GM12878 (cell line): ENCODE measurements at regions not wholly inside any gene's neighbourhood (a gene's known extent, or its start where the extent isn't known, plus 50 kb on each side); places are given as distances from the start of the nearest gene placed in this dataset.

Source experiments
- ATAC-seq: fragments of 200-7000 bp; cut with Tn5 transposase; 3 replicates; pipeline ENCODE4 v1.9.1; 2020; ENCODE audit warnings: mild to moderate bottlenecking, moderate library complexity
- BruUV-seq: library from RNA; stranded (reverse); fragments of 400-500 nt; replicated peaks from 2 replicates; lab custom pipeline; 2021; lab: Mats Ljungman, UMichigan
- CTCF ChIA-PET: fragments of 300-600 bp; sonication (Branson Sonifier 250); formaldehyde crosslinking; extraction: SDS; loops from one replicate; lab custom pipeline; 2021; ENCODE audit warnings: inconsistent platforms; lab: Yijun Ruan, JAX
- POLR2A ChIA-PET: fragments of 350-600 bp; formaldehyde crosslinking; extraction: SDS; loops from one replicate; lab custom pipeline; 2021; ENCODE audit warnings: inconsistent platforms; lab: Charles Lee
- RAD21 ChIA-PET: fragments of 300-600 bp; sonication (Branson Sonifier 250); formaldehyde crosslinking; loops from one replicate; lab custom pipeline; 2023; ENCODE audit warnings: antibody characterized with exemption; ENCODE audit not compliant: unreplicated experiment; lab: Charles Lee
- SMC1A ChIA-PET: fragments of 300-600 bp; sonication (Branson Sonifier 250); formaldehyde crosslinking; loops from one replicate; lab custom pipeline; 2023; ENCODE audit not compliant: unreplicated experiment, uncharacterized antibody; lab: Charles Lee
- DNase-seq: peaks from one replicate; pipeline ENCODE4 v3.0.0-alpha.2; 2011; ENCODE audit warnings: low read depth, low spot score
- FAIRE-seq: peaks from 3 replicates; lab custom pipeline; 2011; peaks lifted over from hg19 to GRCh38; lab: Jason Lieb, UNC
- H2AFZ ChIP-seq: 2 replicates; pipeline ENCODE4 v1.6.0; 2011; ENCODE audit warnings: low read depth, low read length, control low read depth; ENCODE audit not compliant: control insufficient read depth
- H3K27ac ChIP-seq: 2 replicates; pipeline ENCODE4 v1.5.1; 2011; ENCODE audit warnings: control low read depth; ENCODE audit not compliant: control insufficient read depth, insufficient read depth
- H3K27me3 ChIP-seq, 2 experiments: replicated peaks in 1 of 2; 2 replicates each; pipeline versions ENCODE4 v1.6.0 to v1.6.1; 2011; ENCODE audit warnings: low read length in 1 of 2; ENCODE audit not compliant: control insufficient read depth in 2 of 2, insufficient read depth in 2 of 2
- H3K36me3 ChIP-seq, 2 experiments: 2 replicates each; pipeline ENCODE4 v1.5.1; 2011; ENCODE audit warnings: low read length in 1 of 2; ENCODE audit not compliant: control insufficient read depth in 2 of 2, insufficient read depth in 2 of 2
- H3K4me1 ChIP-seq: 2 replicates; pipeline ENCODE4 v1.6.1; 2011; ENCODE audit warnings: mild to moderate bottlenecking, low read length, moderate library complexity, mixed read lengths; ENCODE audit not compliant: control insufficient read depth, insufficient read depth
- H3K4me2 ChIP-seq: 2 replicates; pipeline ENCODE4 v1.6.0; 2011; ENCODE audit warnings: control low read depth; ENCODE audit not compliant: control insufficient read depth, insufficient read depth
- H3K4me3 ChIP-seq: fragments of 200-600 bp; sonication (generic); 2 replicates; pipeline ENCODE4 v1.5.1; 2016
- H3K79me2 ChIP-seq: 2 replicates; pipeline ENCODE4 v1.6.0; 2011; ENCODE audit warnings: low read length; ENCODE audit not compliant: control insufficient read depth, insufficient read depth
- H3K9ac ChIP-seq: 2 replicates; pipeline ENCODE4 v1.8.0; 2011; ENCODE audit warnings: low read length, control low read depth, mixed read lengths; ENCODE audit not compliant: control insufficient read depth, insufficient read depth
- H3K9me3 ChIP-seq: replicated peaks from 3 replicates; pipeline ENCODE4 v1.5.1; 2011; ENCODE audit warnings: mild to moderate bottlenecking, low read length; ENCODE audit not compliant: control insufficient read depth, insufficient read depth
- H4K20me1 ChIP-seq: 2 replicates; pipeline ENCODE4 v1.6.0; 2011; ENCODE audit not compliant: control insufficient read depth, insufficient read depth
- ATF7 ChIP-seq: fragments of 450-650 bp; IDR thresholded peaks from 2 replicates; pipeline ENCODE4 v1.6.1; 2016; ENCODE audit warnings: low read depth, mild to moderate bottlenecking
- IKZF2 ChIP-seq, 2 experiments: fragments of 450-650 bp; IDR thresholded peaks; 2 replicates each; pipeline ENCODE4 v1.6.1; 2017; ENCODE audit warnings: mild to moderate bottlenecking in 2 of 2, moderate library complexity in 2 of 2
- SMAD5 ChIP-seq: IDR thresholded peaks from 2 replicates; pipeline ENCODE4 v1.6.1; 2016; ENCODE audit warnings: antibody characterized with exemption, low read depth
- SMARCA5 ChIP-seq: fragments of 450-650 bp; IDR thresholded peaks from 2 replicates; pipeline ENCODE4 v1.6.1; 2017; ENCODE audit warnings: mild to moderate bottlenecking
- WRNIP1 ChIP-seq: IDR thresholded peaks from 2 replicates; pipeline ENCODE4 v1.6.1; 2011; ENCODE audit warnings: low read depth, low read length, improper control_type of control experiment, borderline replicate concordance
- WGBS: methylation state at CpG from one replicate; pipeline ENCODE4 v1.1.6; 2016; ENCODE audit warnings: low lambda C conversion rate; ENCODE audit not compliant: insufficient replicate concordance, insufficient coverage; ENCODE audit errors: missing lambda C conversion rate; 5-methylcytosine and 5-hydroxymethylcytosine counted together
- in situ Hi-C: fragments of 300-500 bp; cut with MboI; formaldehyde crosslinking; loops from 9 replicates; pipeline ENCODE4 v1.14.3; 2018; ENCODE audit warnings: mixed read lengths
- intact Hi-C: fragments of 100-400 bp; cut with micrococcal nuclease; formaldehyde crosslinking; loops from one replicate; pipeline ENCODE4 v1.14.2; 2022; ENCODE audit not compliant: unreplicated experiment
- TF ChIP-seq, protein P1 (sequence below): fragments of 150-350 bp; IDR thresholded peaks from 2 replicates; pipeline ENCODE4 v1.6.1; 2014; ENCODE audit warnings: mild to moderate bottlenecking, low read depth, low read length
- TF ChIP-seq, protein P2 (sequence below): IDR thresholded peaks from 2 replicates; pipeline ENCODE4 v1.6.1; 2011; ENCODE audit warnings: low read depth, low read length, improper control_type of control experiment, borderline replicate concordance

GRCh38 chr6:4366635-4367395, 231.4 kb upstream of the ECI2 start:
- DNase-seq (no peak), FAIRE-seq (no peak), ATAC-seq (no peak)
- Histone ChIP-seq H3K9ac (no peak overlapping the region), H3K4me3 (no peak overlapping the region), H3K9me3 (no peaks in the 10 kb centered on the region), H3K27ac (no peak overlapping the region), H3K4me1 (no peaks in the 10 kb centered on the region), H3K4me2 (no peak overlapping the region), H3K36me3 (no peaks in the 10 kb centered on the region), H2AFZ (no peak overlapping the region), H3K79me2 (no peaks in the 10 kb centered on the region), H4K20me1 (no peaks in the 10 kb centered on the region), H3K27me3 (peaks cover 0 to 2% of the 10 kb centered on the region in 2 experiments; a peak in 1 of 4 replicates)
- intact Hi-C loops: no loop called here
- ChIA-PET CTCF (no interaction called here), SMC1A (no interaction called here), RAD21 (no interaction called here), POLR2A (no interaction called here)
- TF ChIP-seq WRNIP1 (no peak), ATF7 (no peak), SMARCA5 (no peak), IKZF2 (IDR thresholded peaks at IDR 0.05) (no peak), SMAD5 (no peak)
- TF ChIP-seq, protein P1, sequence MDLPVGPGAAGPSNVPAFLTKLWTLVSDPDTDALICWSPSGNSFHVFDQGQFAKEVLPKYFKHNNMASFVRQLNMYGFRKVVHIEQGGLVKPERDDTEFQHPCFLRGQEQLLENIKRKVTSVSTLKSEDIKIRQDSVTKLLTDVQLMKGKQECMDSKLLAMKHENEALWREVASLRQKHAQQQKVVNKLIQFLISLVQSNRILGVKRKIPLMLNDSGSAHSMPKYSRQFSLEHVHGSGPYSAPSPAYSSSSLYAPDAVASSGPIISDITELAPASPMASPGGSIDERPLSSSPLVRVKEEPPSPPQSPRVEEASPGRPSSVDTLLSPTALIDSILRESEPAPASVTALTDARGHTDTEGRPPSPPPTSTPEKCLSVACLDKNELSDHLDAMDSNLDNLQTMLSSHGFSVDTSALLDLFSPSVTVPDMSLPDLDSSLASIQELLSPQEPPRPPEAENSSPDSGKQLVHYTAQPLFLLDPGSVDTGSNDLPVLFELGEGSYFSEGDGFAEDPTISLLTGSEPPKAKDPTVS: no peak
- TF ChIP-seq, protein P2, sequence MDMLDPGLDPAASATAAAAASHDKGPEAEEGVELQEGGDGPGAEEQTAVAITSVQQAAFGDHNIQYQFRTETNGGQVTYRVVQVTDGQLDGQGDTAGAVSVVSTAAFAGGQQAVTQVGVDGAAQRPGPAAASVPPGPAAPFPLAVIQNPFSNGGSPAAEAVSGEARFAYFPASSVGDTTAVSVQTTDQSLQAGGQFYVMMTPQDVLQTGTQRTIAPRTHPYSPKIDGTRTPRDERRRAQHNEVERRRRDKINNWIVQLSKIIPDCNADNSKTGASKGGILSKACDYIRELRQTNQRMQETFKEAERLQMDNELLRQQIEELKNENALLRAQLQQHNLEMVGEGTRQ: no peak
- in situ Hi-C loops: no loop called here
- 42% methylated on average over 11 of the region's 11 CpGs for WGBS
- BruUV-seq: no TSS peak
